Stimulated activated CD4-positive, alpha-beta T cell treated with anti-CD3 and anti-CD28 coated beads, TNF-alpha, amount 100 ng/mL, for 48 hours (primary cell): ENCODE measurements at regions not wholly inside any gene's neighbourhood (a gene's known extent, or its start where the extent isn't known, plus 50 kb on each side); places are given as distances from the start of the nearest gene placed in this dataset.
"Not testable (repeated sequence)": the region's sequence is repeated elsewhere in the genome, so short reads cannot be mapped to it uniquely, and the experiment has no call there.

ENCODE experiments used
- DNase-seq, 3 donors: peaks; one replicate each; pipeline ENCODE4 v3.0.0-alpha.2; 2020; ENCODE audit warnings: low read depth in 3 of 3

GRCh38 chr7:41579961-41580935 is 122.6 kb downstream of the INHBA start:
- DNase-seq: no peak

DNA sequence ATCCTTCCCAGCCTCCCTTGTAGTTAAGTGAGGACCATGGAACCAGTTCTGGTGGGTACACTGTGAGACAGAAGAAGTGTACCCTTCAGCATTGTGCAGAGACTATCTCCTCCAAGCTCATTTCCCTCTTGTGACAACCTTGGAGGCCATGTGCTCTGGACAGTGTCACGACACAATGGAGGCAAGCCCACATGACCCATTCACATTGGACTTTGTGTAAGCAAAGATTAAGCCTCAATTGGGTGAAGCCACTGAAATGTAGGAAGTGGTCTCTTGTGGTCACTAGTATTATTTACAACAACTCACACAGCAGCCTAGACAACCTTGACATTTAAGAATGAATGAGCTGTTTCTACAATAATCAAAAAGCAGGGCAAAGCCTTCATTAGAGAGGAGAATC is 124.2 kb downstream of the INHBA start:
- DNase-seq: no peak

GRCh38 chr7:41576166-41576565 is 126.7 kb downstream of the INHBA start:
- DNase-seq: no peak

DNA sequence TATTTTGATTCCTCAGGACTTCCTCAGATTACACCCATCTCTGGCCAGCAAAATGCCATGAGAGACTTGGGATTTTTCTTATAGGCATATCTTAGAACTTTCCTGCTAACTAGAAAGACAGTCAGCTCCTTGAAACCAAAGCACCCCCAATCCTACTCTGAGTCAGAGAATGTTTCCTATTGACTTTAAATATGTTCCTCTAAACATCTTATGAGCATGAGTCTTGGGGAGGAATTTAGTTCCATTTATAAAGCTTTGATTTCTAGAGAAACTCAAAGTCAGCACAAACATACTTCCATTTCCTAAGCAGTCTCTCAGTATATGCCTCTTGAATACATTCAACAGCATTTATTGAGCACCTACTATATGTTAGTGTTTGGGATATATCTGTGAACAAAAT is 128.5 kb downstream of the INHBA start:
- no peak for DNase-seq

DNA sequence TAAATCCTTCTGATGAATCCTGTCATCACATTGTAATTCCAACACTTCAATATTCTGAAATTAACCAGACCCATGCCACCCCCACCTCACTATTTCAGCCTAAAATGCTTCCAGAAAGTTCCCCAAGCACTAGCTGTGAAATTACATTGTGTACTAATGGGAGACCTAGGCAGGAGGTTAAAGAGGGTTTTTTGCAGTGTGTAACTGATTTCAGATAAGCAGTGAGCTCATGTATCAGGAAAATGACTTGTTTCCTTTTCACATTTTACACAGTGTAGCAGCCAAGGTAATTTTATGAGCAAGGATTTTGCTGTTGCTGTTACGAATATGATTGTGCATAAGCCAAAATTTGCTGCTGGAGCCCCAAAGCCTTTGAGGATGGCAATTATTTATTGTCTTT is 129.0 kb downstream of the INHBA start:
- no peak for DNase-seq

DNA sequence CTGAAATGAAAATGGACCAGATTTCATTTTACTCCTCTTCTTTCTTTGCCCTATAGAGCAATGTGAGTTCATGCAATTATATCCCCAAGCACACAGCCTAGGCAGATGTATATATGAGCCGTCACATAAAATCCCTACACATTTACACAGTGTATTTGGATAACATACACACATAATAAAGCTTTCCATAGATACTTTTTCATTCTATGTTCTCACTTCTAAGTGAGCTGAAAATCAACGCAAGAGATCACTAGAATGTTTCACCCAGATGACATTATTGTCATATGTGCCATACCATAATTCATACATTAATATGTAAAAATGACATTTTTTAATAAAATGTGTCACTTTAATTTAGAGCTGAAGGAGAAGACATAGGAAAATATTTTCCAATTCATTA is 129.4 kb downstream of the INHBA start:
- no peak for DNase-seq

DNA sequence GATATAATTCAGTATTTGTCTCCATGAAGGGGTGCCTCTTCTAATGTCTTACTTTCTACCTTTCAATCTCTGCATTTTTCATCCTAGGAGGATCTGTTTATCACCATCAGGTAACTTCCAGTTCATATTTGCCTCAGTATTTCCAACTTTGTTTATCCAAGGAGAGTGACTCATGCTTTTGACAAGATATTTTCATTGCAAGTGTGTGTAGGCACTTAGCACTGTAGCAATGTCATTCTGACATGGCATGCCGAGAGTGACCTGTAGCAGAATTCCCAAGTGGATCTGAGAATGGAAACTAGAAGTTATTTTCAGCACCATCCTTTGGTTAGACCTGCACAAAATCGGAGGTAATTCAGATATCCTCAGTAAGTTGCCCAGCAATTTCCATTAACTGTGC is 129.9 kb downstream of the INHBA start:
- DNase-seq: no peak

DNA sequence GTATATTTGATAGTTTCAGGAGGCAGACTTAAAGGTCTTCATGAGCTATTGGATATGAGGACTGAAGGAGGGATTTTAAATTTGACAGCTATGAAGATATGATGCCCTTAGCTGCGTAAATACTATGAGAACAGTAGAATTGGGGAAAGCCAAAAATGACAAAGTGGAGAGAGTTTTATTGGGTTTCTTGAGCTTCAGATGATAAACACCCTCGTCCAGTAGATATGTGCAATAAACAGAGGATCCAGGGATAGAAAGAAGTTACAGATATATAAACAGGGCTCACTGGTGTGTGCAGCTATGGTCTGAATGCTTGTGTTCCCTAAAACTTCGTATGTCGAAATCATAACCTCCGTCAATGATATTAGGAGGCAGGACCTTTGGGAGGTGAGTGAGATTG is 131.3 kb downstream of the INHBA start:
- DNase-seq: no peak

GRCh38 chr7:41570766-41571165 is 132.1 kb downstream of the INHBA start:
- DNase-seq: no peak

GRCh38 chr7:41568135-41568534 is 134.8 kb downstream of the INHBA start:
- DNase-seq: no peak

DNA sequence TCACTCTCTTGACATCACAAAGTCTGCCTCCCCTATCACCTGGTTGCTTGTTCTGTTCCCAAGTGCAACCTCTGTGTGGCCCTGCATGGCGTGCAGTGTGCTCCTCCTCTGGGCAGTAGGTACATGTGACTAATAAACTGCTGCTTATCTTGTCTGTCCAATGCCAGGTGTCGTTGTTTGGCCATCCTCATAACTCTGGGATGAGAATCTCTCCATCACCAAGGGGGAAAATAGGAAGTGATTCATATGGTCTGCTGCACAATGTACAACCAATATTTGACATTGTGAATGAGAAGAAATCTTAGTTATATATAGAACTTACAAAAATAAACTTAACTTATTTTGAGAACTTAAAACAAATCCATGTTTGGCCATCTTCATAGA is 135.2 kb downstream of the INHBA start:
- DNase-seq: no peak

DNA sequence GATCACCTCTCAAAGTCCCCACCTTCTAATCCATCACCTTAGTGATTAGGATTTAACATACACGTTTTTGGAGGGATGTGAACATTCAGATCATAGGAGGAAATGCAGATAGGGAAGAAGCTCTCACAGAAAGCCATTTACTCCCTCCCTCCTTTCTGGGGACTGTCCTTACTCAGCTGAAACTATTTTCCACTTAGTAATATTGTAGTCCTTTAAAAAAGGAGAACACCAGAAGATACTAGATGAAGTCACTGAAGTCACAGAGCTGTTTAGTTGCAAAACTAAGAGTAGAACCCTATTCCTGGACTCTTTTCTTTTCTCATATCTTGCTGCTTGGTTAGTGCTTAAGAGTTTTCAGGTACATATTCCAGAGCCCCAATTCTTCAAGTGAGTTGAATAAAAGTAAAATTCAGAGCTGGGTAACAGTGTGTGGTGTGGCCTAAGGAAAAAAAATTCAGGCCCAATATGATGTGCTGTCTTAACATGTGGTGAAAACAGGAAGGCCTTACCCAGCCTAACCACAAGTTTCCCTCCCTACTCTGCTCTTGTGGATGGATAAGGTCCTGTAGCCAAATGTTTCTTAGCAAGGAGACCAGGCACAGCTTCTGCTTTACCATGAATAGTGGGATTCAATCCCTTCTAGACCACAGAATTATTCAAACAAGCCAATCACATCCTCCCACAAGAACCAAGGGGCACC is 135.7 kb downstream of the INHBA start:
- DNase-seq: no peak

DNA sequence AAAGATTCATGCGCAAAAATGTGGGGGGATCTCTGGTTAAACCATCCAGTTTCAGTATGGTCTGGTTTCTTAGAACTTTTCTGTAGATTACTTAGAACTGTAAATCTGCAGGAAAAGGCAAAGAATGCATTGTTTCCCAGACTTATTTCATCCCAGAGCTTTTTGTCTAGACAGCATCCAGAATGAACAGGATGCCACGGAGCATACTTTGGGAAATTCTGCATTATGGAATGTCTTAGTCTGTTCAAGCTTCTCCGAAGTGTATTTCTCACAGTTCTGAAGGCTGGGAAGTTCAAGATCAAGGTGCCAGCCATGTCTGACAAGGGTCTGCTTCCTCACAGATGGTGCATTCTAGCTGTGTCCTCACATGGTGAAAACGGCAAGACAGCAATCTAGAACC is 136.3 kb downstream of the INHBA start:
- DNase-seq: no peak

- DNase-seq: no peak
Measured at GRCh38 chr7:41565655-41566054, 137.2 kb downstream of the INHBA start.

DNA sequence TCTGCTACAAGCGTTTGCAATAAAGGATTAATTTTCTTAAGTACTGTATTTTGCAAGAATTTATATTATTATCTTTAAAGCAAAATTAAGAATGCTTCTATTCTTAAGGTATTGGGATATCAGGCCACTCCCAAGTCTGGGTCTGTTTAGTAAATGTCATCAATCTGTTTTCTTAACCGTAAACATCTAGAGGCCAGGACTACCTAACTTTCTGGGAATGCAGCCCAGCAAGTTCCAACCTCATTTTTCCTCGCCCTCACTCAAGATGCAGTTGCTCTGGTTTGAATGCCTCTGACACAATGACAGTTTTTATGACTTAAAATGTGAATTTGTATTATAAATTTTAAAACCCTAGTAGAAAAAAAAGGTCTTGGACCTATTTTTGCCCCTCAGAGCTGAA is 143.5 kb downstream of the INHBA start:
- no peak for DNase-seq

DNA sequence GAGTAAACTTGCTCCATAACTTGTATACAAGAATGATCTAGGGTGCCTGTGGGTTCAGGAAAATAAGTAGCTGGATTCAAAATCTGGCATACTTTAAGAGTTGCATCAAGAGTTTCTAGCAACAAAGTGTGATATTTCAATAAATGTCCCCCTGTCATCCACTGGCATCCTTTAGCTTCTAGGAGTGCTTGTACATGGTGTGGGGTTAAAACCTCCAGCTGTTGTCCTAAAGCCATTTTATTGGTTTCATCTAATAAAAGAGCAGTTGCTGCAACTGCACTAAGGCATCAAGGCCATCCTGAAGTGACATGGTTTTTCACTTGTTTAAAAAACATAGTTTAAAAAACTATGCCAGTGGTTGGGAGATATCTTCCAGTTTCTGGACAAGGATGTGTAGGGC is 148.4 kb downstream of the INHBA start:
- no peak for DNase-seq

DNA sequence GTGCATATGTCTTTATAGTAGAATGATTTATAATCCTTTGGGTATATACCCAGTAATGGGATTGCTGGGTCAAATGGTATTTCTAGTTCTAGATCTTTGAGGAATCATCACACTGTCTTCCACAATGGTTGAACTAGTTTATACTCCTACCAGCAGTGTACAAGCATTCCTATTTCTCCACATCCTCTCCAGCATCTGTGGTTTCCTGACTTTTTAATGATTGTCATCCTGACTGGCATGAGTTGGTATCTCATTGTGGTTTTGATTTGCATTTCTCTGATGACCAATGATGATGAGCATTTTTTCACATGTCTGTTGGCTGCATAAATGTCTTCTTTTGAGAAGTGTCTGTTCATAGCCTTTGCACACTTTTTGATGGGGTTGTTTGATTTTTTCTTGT is 152.8 kb downstream of the INHBA start:
- not testable (repeated sequence) for DNase-seq

DNA sequence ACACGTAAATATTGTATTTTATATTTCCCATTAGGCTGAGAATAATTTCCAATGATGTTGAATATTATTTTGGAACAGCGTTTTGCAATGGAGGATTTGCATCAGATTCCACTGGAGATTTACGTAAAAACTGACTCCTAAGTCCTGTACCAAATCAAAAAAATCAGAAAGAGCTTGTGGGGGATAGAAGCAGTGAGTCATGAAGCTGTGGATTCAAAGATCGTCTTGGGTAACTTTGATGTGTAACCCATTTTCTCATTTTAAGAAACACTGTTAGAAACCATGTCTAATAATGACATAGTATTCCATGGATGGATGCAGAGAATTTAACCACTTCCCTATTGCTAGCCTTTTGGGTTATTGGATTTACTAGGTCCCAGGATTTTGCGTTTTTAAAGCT is 158.6 kb downstream of the INHBA start:
- no peak for DNase-seq

GRCh38 chr7:41540601-41541000 is 162.3 kb downstream of the INHBA start:
- DNase-seq: no peak

- no peak for DNase-seq
Measured at GRCh38 chr7:41538810-41539724, 163.8 kb downstream of the INHBA start.

GRCh38 chr7:41536873-41537665 is 165.8 kb downstream of the INHBA start:
- no peak for DNase-seq
